ENCODE measurements at regions not wholly inside any gene's neighbourhood (a gene's known extent, or its start where the extent isn't known, plus 50 kb on each side); places are given as distances from the start of the nearest gene placed in this dataset.
"Not testable (repeated sequence)": the region's sequence is repeated elsewhere in the genome, so short reads cannot be mapped to it uniquely, and the experiment has no call there.

DNA sequence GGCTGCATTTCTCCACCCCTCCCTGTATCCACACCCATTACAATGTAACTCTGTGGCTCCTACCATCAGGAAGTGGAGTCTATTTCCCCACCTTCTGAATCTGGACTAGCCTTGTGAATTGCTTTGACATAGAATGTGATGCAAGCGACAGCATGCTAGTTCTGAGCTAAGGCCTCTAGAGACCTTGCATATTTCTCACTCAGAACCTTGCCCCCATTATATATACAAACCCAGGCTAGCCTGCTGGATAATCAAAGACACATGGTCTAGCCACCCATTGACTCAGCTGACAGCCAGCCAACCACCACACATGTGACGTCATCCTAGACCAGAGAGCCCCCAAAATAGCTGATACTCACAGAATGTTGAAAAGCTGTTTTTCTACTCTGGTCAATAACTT is 77.9 kb downstream of the CCDC71L start:
- no peaks in the 10 kb centered on the region for H3K9me3 ChIP-seq (ENCODE audit: control insufficient read depth, insufficient read depth, low read length)
- H3K4me3 ChIP-seq (ENCODE audit: low read depth, low read length): no peak overlapping the region
- no peak overlapping the region for H3K9ac ChIP-seq (ENCODE audit: low read depth, low read length)
- H3K4me1 ChIP-seq (ENCODE audit: control insufficient read depth, insufficient read depth, low read length): no peaks in the 10 kb centered on the region
- no peak overlapping the region for H3K27ac ChIP-seq (ENCODE audit: low read depth, low read length)
- H3K27me3 ChIP-seq (ENCODE audit: control insufficient read depth, insufficient read depth, low read length): no peaks in the 10 kb centered on the region
- no peaks in the 10 kb centered on the region for H3K36me3 ChIP-seq (ENCODE audit: control insufficient read depth, insufficient read depth, low read length)

DNA sequence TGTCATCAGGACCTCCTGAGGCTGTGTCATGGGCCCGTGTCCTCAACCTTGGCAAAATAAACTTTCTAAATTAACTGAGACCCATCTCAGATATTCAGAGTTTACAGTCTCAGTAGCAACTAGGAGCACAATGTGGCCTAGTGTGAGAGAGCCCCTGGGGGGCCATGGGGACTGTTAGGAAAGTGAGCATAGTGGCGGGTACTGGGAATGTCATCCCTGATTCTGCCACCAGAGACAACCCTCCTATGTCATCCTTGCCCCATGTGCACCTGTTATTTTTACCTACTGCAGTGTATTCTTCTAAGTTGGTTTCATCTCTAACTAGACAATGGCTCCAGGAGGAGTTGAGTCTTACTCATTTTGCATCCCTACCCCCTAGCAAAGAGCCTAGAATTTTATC is 78.6 kb downstream of the CCDC71L start:
- H3K4me3 ChIP-seq (ENCODE audit: low read depth, low read length): no peak overlapping the region
- no peak overlapping the region for H3K9ac ChIP-seq (ENCODE audit: low read depth, low read length)
- no peaks in the 10 kb centered on the region for H3K36me3 ChIP-seq (ENCODE audit: control insufficient read depth, insufficient read depth, low read length)

DNA sequence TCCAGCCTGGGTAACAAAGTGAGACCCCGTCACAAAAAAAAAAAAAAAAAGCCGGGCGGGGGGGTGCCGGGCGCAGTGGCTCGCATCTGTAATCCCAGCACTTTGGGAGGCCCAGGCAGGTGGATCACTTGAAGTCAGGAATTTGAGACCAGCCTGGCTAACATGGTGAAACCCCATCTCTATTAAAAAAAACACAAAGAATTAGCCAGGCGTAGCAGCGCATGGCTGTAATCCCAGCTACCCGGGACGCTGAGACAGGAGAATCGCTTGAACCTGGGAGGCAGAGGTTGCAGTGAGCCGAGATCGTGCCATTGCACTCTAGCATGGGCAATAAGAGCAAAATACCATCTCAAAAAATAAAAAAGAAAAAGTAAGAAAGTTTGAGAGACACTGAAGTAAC is 81.9 kb downstream of the CCDC71L start:
- H3K9ac ChIP-seq (ENCODE audit: low read depth, low read length); H3K27me3 ChIP-seq (ENCODE audit: control insufficient read depth, insufficient read depth, low read length); H3K4me3 ChIP-seq (ENCODE audit: low read depth, low read length); H3K36me3 ChIP-seq (ENCODE audit: control insufficient read depth, insufficient read depth, low read length); H3K9me3 ChIP-seq (ENCODE audit: control insufficient read depth, insufficient read depth, low read length); H3K4me1 ChIP-seq (ENCODE audit: control insufficient read depth, insufficient read depth, low read length); H3K27ac ChIP-seq (ENCODE audit: low read depth, low read length): not testable (repeated sequence)

More for the DNA sequence above, 78.6 kb downstream of the CCDC71L start:
- Histone ChIP-seq H3K9me3 (ENCODE audit: control insufficient read depth, insufficient read depth, low read length) (no peaks in the 10 kb centered on the region), H3K27ac (ENCODE audit: low read depth, low read length) (no peak overlapping the region), H3K4me1 (ENCODE audit: control insufficient read depth, insufficient read depth, low read length) (no peaks in the 10 kb centered on the region), H3K27me3 (ENCODE audit: control insufficient read depth, insufficient read depth, low read length) (no peaks in the 10 kb centered on the region)

DNA sequence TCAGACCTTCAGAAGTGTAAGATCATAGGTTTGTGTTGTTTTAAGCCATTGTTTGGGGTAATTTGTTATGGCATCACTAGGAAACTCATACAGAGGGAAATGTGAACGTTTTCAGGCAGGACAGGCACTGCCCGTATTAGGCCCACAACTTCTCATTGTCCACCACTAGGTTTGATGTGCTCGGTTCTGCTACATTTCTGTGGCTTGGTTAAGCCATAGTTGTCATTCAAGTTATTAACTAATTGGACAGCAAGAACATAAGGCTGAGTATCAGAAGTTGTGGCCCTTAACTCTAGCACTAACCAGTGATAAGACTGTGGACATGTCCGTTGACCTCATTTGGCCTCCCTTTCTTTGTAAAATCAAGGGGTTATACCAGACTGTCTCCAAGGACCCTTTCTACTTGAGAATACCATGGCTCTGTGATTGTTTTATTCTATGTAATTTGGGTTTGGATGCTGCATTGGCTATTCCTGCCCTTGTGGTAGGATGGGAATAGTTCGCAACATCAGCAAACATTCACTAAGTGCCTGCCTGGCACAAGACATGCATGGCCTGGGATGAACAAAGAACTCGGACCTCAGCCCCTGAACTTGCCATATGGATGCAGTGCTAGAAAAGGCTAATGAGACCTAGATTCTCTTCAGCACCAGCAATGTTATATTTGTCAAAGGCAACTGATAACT is 85.7 kb downstream of the CCDC71L start:
- no peak overlapping the region for H3K4me3 ChIP-seq (ENCODE audit: low read depth, low read length)
- no peaks in the 10 kb centered on the region for H3K27me3 ChIP-seq (ENCODE audit: control insufficient read depth, insufficient read depth, low read length)
- H3K4me1 ChIP-seq (ENCODE audit: control insufficient read depth, insufficient read depth, low read length): no peaks in the 10 kb centered on the region
- H3K27ac ChIP-seq (ENCODE audit: low read depth, low read length): no peak overlapping the region
- no peaks in the 10 kb centered on the region for H3K9me3 ChIP-seq (ENCODE audit: control insufficient read depth, insufficient read depth, low read length)
- H3K9ac ChIP-seq (ENCODE audit: low read depth, low read length): no peak overlapping the region
- no peaks in the 10 kb centered on the region for H3K36me3 ChIP-seq (ENCODE audit: control insufficient read depth, insufficient read depth, low read length)

DNA sequence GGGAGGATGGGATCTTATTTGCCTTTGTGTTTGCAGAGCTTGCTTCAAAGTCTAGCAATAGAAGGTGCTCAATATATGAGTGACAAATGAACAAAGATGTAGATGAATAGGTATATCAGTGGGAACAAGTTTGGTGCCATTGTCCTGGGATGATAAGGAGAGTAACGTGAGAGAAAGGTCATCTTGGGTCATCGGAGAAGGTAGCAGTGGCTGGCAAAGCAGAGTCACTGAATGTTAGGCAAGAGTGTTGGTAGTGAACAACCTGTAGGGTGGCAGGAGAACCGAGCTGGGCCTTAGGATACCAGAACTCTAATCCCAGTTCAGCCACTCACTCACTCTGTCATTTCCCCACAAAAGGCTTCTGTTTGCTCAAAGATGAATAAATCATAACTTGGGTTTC is 87.2 kb downstream of the CCDC71L start:
- Histone ChIP-seq H3K27me3 (ENCODE audit: control insufficient read depth, insufficient read depth, low read length) (no peaks in the 10 kb centered on the region), H3K36me3 (ENCODE audit: control insufficient read depth, insufficient read depth, low read length) (no peaks in the 10 kb centered on the region), H3K9me3 (ENCODE audit: control insufficient read depth, insufficient read depth, low read length) (no peaks in the 10 kb centered on the region), H3K4me3 (ENCODE audit: low read depth, low read length) (no peak overlapping the region), H3K27ac (ENCODE audit: low read depth, low read length) (no peak overlapping the region), H3K9ac (ENCODE audit: low read depth, low read length) (no peak overlapping the region), H3K4me1 (ENCODE audit: control insufficient read depth, insufficient read depth, low read length) (peaks cover 5% of the 10 kb centered on the region)

DNA sequence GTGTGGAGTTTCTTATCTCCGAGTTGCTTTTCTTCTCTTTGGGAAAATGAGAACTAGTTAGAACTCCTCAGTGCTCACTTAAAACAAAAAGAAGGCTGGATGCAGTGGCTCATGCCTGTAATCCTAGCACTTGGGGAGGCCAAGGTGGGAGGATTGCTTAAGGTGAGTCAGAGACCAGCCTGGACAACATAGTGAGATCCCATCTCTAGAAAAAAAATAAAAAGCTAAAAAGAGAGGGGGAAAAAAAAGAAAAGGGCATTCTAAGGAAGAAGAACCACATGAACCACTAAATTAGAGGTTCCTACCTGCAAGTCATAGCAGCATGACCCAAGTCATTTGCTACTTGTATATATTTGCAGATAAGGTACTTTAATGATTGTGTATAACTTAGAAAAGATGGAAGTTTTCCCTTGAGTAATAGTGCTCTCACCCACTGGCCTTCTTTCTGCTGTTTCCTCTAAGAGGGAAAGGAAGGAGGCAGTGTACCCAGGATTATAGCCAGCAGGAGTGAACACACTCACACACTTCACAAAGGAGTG is 87.8 kb downstream of the CCDC71L start:
- H3K4me3 ChIP-seq (ENCODE audit: low read depth, low read length): no peak overlapping the region
- H3K4me1 ChIP-seq (ENCODE audit: control insufficient read depth, insufficient read depth, low read length): peaks cover 8% of the 10 kb centered on the region
- no peaks in the 10 kb centered on the region for H3K36me3 ChIP-seq (ENCODE audit: control insufficient read depth, insufficient read depth, low read length)
- no peaks in the 10 kb centered on the region for H3K9me3 ChIP-seq (ENCODE audit: control insufficient read depth, insufficient read depth, low read length)
- H3K9ac ChIP-seq (ENCODE audit: low read depth, low read length): no peak overlapping the region
- H3K27me3 ChIP-seq (ENCODE audit: control insufficient read depth, insufficient read depth, low read length): no peaks in the 10 kb centered on the region
- no peak overlapping the region for H3K27ac ChIP-seq (ENCODE audit: low read depth, low read length)

DNA sequence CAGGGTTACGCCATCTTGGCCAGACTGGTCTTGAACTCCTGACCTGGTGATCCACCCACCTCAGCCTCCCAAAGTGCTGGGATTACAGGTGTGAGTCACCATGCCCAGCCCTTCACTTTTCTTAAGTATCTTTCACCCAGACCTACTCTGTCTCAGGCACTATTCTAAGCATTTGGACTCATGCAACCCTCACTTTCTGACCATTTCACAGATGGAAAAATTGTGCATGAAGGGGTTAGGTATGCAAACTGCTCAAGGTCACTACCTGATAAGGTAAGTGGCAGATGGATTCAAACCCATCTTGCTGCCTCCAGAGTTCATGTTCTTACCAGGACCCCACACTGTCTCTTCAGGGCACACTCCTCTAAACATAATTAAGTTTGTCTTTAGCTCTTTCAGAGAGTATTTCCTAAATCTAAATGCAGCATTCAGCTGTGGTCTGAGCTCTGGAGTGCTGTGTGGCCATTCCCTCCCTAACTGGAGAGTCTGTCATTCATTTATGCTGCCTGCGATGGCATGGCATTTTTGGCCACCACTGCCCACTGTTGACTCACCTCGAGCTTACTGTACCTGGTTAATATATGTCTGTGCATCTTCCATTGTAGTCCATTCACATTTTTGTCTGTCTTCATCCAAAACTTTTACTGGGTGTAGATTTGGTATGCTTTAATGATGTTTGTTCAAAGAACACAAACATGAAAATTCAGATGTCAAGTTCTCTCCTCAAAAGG is 88.4 kb downstream of the CCDC71L start:
- H3K4me3 ChIP-seq (ENCODE audit: low read depth, low read length): no peak overlapping the region
- peaks cover 8% of the 10 kb centered on the region for H3K4me1 ChIP-seq (ENCODE audit: control insufficient read depth, insufficient read depth, low read length)
- H3K27ac ChIP-seq (ENCODE audit: low read depth, low read length): no peak overlapping the region
- no peaks in the 10 kb centered on the region for H3K36me3 ChIP-seq (ENCODE audit: control insufficient read depth, insufficient read depth, low read length)
- H3K9me3 ChIP-seq (ENCODE audit: control insufficient read depth, insufficient read depth, low read length): no peaks in the 10 kb centered on the region
- no peak overlapping the region for H3K9ac ChIP-seq (ENCODE audit: low read depth, low read length)
- no peaks in the 10 kb centered on the region for H3K27me3 ChIP-seq (ENCODE audit: control insufficient read depth, insufficient read depth, low read length)

DNA sequence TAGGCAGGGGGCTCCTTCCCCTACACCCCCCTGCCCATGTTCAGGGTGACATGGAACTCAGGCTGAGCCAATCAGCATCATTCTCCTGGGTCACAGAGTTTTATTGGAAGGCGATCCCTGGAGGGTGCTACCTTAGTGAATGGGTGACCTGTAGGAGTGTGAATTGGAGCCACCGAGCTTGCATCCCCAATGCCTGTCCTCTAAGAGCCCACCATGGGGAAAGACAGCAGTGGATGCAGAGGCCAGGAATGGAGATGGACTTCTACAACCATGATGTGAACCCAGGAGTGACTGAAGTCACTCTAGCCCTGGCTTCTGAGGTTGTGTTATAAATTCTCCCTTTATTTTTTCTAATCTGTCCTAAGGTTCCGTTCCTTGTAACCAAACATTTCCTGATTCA is 89.4 kb downstream of the CCDC71L start:
- Histone ChIP-seq H3K9me3 (ENCODE audit: control insufficient read depth, insufficient read depth, low read length) (no peaks in the 10 kb centered on the region), H3K36me3 (ENCODE audit: control insufficient read depth, insufficient read depth, low read length) (no peaks in the 10 kb centered on the region), H3K27me3 (ENCODE audit: control insufficient read depth, insufficient read depth, low read length) (no peaks in the 10 kb centered on the region), H3K9ac (ENCODE audit: low read depth, low read length) (no peak overlapping the region), H3K4me1 (ENCODE audit: control insufficient read depth, insufficient read depth, low read length) (peaks cover 8% of the 10 kb centered on the region), H3K4me3 (ENCODE audit: low read depth, low read length) (no peak overlapping the region), H3K27ac (ENCODE audit: low read depth, low read length) (no peak overlapping the region)

DNA sequence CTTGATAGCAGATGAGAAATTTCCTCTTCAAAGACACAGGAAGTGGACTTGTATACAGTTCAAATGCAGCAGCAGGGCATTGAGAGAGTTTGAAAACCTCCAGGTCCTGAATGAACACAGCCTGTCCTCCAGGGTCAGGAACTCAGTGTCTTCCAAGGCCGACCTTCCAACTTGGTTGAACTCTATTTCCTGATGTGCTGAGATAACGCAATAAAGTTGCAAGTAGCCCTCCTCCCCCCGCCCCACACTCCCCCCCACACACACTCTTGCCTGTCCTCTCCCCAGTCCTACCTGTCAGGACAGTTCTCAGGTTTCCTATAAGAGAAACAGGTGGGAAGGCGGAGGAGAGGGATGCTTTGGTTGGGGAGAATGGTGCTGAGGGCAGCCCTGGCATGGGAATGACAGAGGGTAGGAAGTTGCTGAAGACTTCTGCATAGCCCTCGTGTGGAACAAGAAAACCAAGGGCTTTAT is 90.0 kb downstream of the CCDC71L start:
- H3K27me3 ChIP-seq (ENCODE audit: control insufficient read depth, insufficient read depth, low read length): no peaks in the 10 kb centered on the region
- H3K27ac ChIP-seq (ENCODE audit: low read depth, low read length): no peak overlapping the region
- no peaks in the 10 kb centered on the region for H3K9me3 ChIP-seq (ENCODE audit: control insufficient read depth, insufficient read depth, low read length)
- no peak overlapping the region for H3K4me3 ChIP-seq (ENCODE audit: low read depth, low read length)
- H3K9ac ChIP-seq (ENCODE audit: low read depth, low read length): no peak overlapping the region
- peaks cover 8% of the 10 kb centered on the region for H3K4me1 ChIP-seq (ENCODE audit: control insufficient read depth, insufficient read depth, low read length)
- H3K36me3 ChIP-seq (ENCODE audit: control insufficient read depth, insufficient read depth, low read length): no peaks in the 10 kb centered on the region

DNA sequence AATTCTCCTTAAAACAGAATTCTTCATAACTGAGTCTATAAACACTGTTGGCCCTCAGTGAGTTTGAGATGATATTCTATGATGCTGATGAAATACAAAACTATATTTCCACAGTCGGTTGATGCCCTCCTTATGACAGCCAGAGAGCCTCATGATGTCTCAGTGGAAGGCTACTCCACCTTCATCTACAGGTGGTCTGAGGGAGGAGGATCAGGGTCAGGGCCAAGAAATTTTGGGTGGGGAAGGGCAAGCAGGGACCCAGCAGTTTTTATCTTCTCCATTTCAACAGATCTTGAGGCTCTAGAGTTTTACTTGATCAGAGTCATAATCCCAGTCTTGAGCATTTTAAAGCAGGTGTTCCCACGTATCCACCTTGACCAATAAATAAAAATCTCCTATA is 90.8 kb downstream of the CCDC71L start:
- no peaks in the 10 kb centered on the region for H3K9me3 ChIP-seq (ENCODE audit: control insufficient read depth, insufficient read depth, low read length)
- H3K9ac ChIP-seq (ENCODE audit: low read depth, low read length): no peak overlapping the region
- H3K27ac ChIP-seq (ENCODE audit: low read depth, low read length): no peak overlapping the region
- H3K4me1 ChIP-seq (ENCODE audit: control insufficient read depth, insufficient read depth, low read length): peaks cover 8% of the 10 kb centered on the region
- no peaks in the 10 kb centered on the region for H3K36me3 ChIP-seq (ENCODE audit: control insufficient read depth, insufficient read depth, low read length)
- no peaks in the 10 kb centered on the region for H3K27me3 ChIP-seq (ENCODE audit: control insufficient read depth, insufficient read depth, low read length)
- H3K4me3 ChIP-seq (ENCODE audit: low read depth, low read length): no peak overlapping the region

DNA sequence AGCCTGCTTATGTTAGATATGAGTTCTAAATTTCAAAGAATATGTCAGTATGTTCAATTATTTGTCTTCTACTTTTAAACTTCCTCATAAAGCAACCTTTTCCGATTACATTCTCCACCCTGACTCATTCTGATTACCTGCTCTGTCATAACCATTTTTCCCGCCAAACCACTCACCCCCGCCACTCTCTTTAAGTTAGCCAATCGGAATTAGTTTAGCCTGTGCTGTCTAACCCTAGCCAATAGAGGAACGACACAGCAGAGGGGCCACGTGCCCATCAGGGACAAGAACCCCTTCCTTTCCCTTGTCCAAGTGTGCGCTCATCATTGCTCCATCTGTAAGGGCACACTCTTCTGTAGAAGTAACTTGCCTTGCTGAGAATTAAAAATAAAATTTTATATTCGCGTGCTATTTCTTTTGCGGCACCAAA is 91.4 kb downstream of the CCDC71L start:
- Histone ChIP-seq H3K27ac (ENCODE audit: low read depth, low read length) (peak overlapping the region; percentile 11), H3K4me3 (ENCODE audit: low read depth, low read length) (no peak overlapping the region), H3K27me3 (ENCODE audit: control insufficient read depth, insufficient read depth, low read length) (no peaks in the 10 kb centered on the region), H3K9me3 (ENCODE audit: control insufficient read depth, insufficient read depth, low read length) (no peaks in the 10 kb centered on the region), H3K9ac (ENCODE audit: low read depth, low read length) (no peak overlapping the region), H3K36me3 (ENCODE audit: control insufficient read depth, insufficient read depth, low read length) (no peaks in the 10 kb centered on the region), H3K4me1 (ENCODE audit: control insufficient read depth, insufficient read depth, low read length) (peaks cover 8% of the 10 kb centered on the region)

All from HUES48 (cell line).